Liver (tissue), 8 donors: ENCODE measurements at regions not wholly inside any gene's neighbourhood (a gene's known extent, or its start where the extent isn't known, plus 50 kb on each side); places are given as distances from the start of the nearest gene placed in this dataset.

Experiments used
- DNase-seq: peaks from one replicate; pipeline ENCODE4 v3.0.0-alpha.2; 2017; ENCODE audit warnings: low spot score
- H3K27ac ChIP-seq, 2 donors: one replicate each; pipeline ENCODE4 v1.7.0; 2013; ENCODE audit warnings: inconsistent platforms in 2 of 2, low read length in 2 of 2, control low read depth in 1 of 2, low read depth in 1 of 2, mild to moderate bottlenecking in 1 of 2
- H3K27me3 ChIP-seq, 4 donors: one replicate each; pipeline versions ENCODE4 v1.6.1 to v1.7.0; 2013; ENCODE audit warnings: low read length in 3 of 4, inconsistent platforms in 1 of 4, mild to moderate bottlenecking in 1 of 4, moderate library complexity in 1 of 4; ENCODE audit not compliant: control insufficient read depth in 4 of 4, insufficient read depth in 4 of 4
- H3K36me3 ChIP-seq, 4 donors: one replicate each; pipeline versions ENCODE4 v1.6.1 to v1.7.0; 2013; ENCODE audit warnings: low read length in 3 of 4, mild to moderate bottlenecking in 3 of 4, low read depth in 1 of 4, moderate library complexity in 1 of 4; ENCODE audit not compliant: control insufficient read depth in 4 of 4, insufficient read depth in 3 of 4
- H3K4me1 ChIP-seq, 4 donors: one replicate each; pipeline versions ENCODE4 v1.6.1 to v1.7.0; 2013; ENCODE audit warnings: low read length in 3 of 4, mild to moderate bottlenecking in 3 of 4, moderate library complexity in 1 of 4; ENCODE audit not compliant: control insufficient read depth in 4 of 4, insufficient read depth in 4 of 4
- H3K4me3 ChIP-seq, 3 donors: one replicate each; pipeline versions ENCODE4 v1.6.1 to v1.7.0; 2013; ENCODE audit warnings: low read length in 3 of 3, control low read depth in 1 of 3, low read depth in 1 of 3, mild to moderate bottlenecking in 1 of 3
- H3K9ac ChIP-seq, 2 donors: one replicate each; pipeline ENCODE4 v1.7.0; 2013; ENCODE audit warnings: low read length in 2 of 2, mild to moderate bottlenecking in 2 of 2, moderate library complexity in 2 of 2, control low read depth in 1 of 2, low read depth in 1 of 2
- H3K9me3 ChIP-seq, 4 donors: one replicate each; pipeline versions ENCODE4 v1.6.1 to v1.7.0; 2013; ENCODE audit warnings: low read length in 3 of 4; ENCODE audit not compliant: control insufficient read depth in 4 of 4
- ATF3 ChIP-seq: IDR thresholded peaks from 2 replicates; pipeline ENCODE4 v1.6.1; 2016; ENCODE audit warnings: antibody characterized with exemption
- CTCF ChIP-seq: fragments of 150-350 bp; IDR thresholded peaks from 2 replicates; pipeline ENCODE4 v1.5.1; 2017; ENCODE audit warnings: improper control_type of control experiment, low read depth, low read length; ENCODE audit not compliant: missing input control
- EGR1 ChIP-seq, 2 donors: IDR thresholded peaks; 2 replicates each; pipeline ENCODE4 v1.6.1; 2016 to 2018; ENCODE audit warnings: antibody characterized with exemption in 2 of 2, low read depth in 2 of 2
- FOXA1 ChIP-seq: IDR thresholded peaks from 2 replicates; pipeline ENCODE4 v1.6.1; 2016; ENCODE audit warnings: antibody characterized with exemption
- FOXA2 ChIP-seq: IDR thresholded peaks from 2 replicates; pipeline ENCODE4 v1.6.1; 2016; ENCODE audit warnings: antibody characterized with exemption
- GABPA ChIP-seq, 2 donors: IDR thresholded peaks in 1 of 2; conservative IDR thresholded peaks in 1 of 2; 2 replicates each; pipeline ENCODE4 v1.6.1; 2016; ENCODE audit warnings: antibody characterized with exemption in 2 of 2, mild to moderate bottlenecking in 1 of 2, moderate library complexity in 1 of 2
- HNF4A ChIP-seq, 2 donors: conservative IDR thresholded peaks; 2 replicates each; pipeline ENCODE4 v1.6.1; 2016; ENCODE audit warnings: antibody characterized with exemption in 2 of 2, mild to moderate bottlenecking in 2 of 2
- HNF4G ChIP-seq: IDR thresholded peaks from 2 replicates; pipeline ENCODE4 v1.6.1; 2016; ENCODE audit warnings: antibody characterized with exemption
- JUND ChIP-seq, 2 donors: IDR thresholded peaks; 2 replicates each; pipeline ENCODE4 v1.6.1; 2016; ENCODE audit warnings: antibody characterized with exemption in 2 of 2
- MAX ChIP-seq: IDR thresholded peaks from 2 replicates; pipeline ENCODE4 v1.6.1; 2016; ENCODE audit warnings: antibody characterized with exemption
- NR2F2 ChIP-seq: IDR thresholded peaks from 2 replicates; pipeline ENCODE4 v1.6.1; 2016; ENCODE audit warnings: antibody characterized with exemption
- RAD21 ChIP-seq, 2 donors: IDR thresholded peaks; 2 replicates each; pipeline ENCODE4 v1.6.1; 2016; ENCODE audit warnings: antibody characterized with exemption in 2 of 2, mild to moderate bottlenecking in 2 of 2
- REST ChIP-seq: IDR thresholded peaks from 2 replicates; pipeline ENCODE4 v1.6.1; 2016; ENCODE audit warnings: antibody characterized with exemption, mild to moderate bottlenecking
- RXRA ChIP-seq, 2 donors: IDR thresholded peaks; 2 replicates each; pipeline ENCODE4 v1.6.1; 2017 to 2018; ENCODE audit warnings: antibody characterized with exemption in 2 of 2, mild to moderate bottlenecking in 1 of 2
- SP1 ChIP-seq: IDR thresholded peaks from 2 replicates; pipeline ENCODE4 v1.6.1; 2018; ENCODE audit warnings: antibody characterized with exemption, mild to moderate bottlenecking
- TAF1 ChIP-seq: conservative IDR thresholded peaks from 2 replicates; pipeline ENCODE4 v1.6.1; 2016; ENCODE audit warnings: antibody characterized with exemption, mild to moderate bottlenecking
- YY1 ChIP-seq: IDR thresholded peaks from 2 replicates; pipeline ENCODE4 v1.6.1; 2016; ENCODE audit warnings: antibody characterized with exemption, mild to moderate bottlenecking
- ZBTB33 ChIP-seq: IDR thresholded peaks from 2 replicates; pipeline ENCODE4 v1.6.1; 2016; ENCODE audit warnings: antibody characterized with exemption
- WGBS: extraction: QIAGEN DNeasy Blood & Tissue Kit; methylation state at CpG from one replicate; pipeline ENCODE4 v1.1.7; 2013; 5-methylcytosine and 5-hydroxymethylcytosine counted together
- donor health status: healthy.
- donor health status: healthy.
- donor health status: healthy.
- donor health status: healthy.
- donor health status: healthy.

- Histone ChIP-seq H3K27me3 (peaks cover 0 to 4% (median under 1%) of the 10 kb centered on the region in 4 donors), H3K9ac (no peak overlapping the region), H3K4me1 (no peaks in the 10 kb centered on the region), H3K4me3 (no peak overlapping the region), H3K27ac (no peak overlapping the region), H3K36me3 (no peaks in the 10 kb centered on the region), H3K9me3 (no peaks in the 10 kb centered on the region)
- DNase-seq, result no peak
- no peak for TF ChIP-seq YY1
- TF ChIP-seq GABPA (IDR thresholded peaks at IDR 0.05 in 1 of 2, conservative IDR thresholded peaks at IDR 0.05 in 1 of 2), result no peak
- TF ChIP-seq HNF4G, result no peak
- no peak for TF ChIP-seq NR2F2
- no peak for TF ChIP-seq ZBTB33
- no peak for TF ChIP-seq FOXA2
- TF ChIP-seq RXRA (IDR thresholded peaks at IDR 0.05), result no peak
- no peak for TF ChIP-seq JUND (IDR thresholded peaks at IDR 0.05)
- no peak for TF ChIP-seq SP1
- TF ChIP-seq MAX, result no peak
- TF ChIP-seq ATF3, result no peak
- TF ChIP-seq TAF1, result no peak
- no peak for TF ChIP-seq CTCF
- no peak for TF ChIP-seq HNF4A (conservative IDR thresholded peaks at IDR 0.05)
- TF ChIP-seq RAD21 (IDR thresholded peaks at IDR 0.05), result no peak
- TF ChIP-seq EGR1 (IDR thresholded peaks at IDR 0.05; ENCODE audit: low read depth in 2 of 2), result no peak
- TF ChIP-seq REST, result no peak
- TF ChIP-seq FOXA1, result no peak
- 80% methylated on average over 5 of the region's 5 CpGs for WGBS
Measured at GRCh38 chr17:12407495-12408252, 258.0 kb upstream of the MYOCD start.
